NT2/D1 (cell line): ENCODE measurements at regions not wholly inside any gene's neighbourhood (a gene's known extent, or its start where the extent isn't known, plus 50 kb on each side); places are given as distances from the start of the nearest gene placed in this dataset.

Source experiments
- YY1 ChIP-seq: IDR thresholded peaks from 2 replicates; pipeline ENCODE4 v1.6.1; 2011; ENCODE audit not compliant: insufficient read length, insufficient read depth
- ZNF274 ChIP-seq: IDR thresholded peaks from 2 replicates; pipeline ENCODE4 v1.6.1; 2011; ENCODE audit warnings: mild to moderate bottlenecking, low read depth, low read length

- TF ChIP-seq ZNF274 (no peak), YY1 (no peak)
These were observed 317.8 kb upstream of the ZNF521 start for GRCh38 chr18:25669741-25670140.
